HG03175 (cell line): ENCODE measurements at regions not wholly inside any gene's neighbourhood (a gene's known extent, or its start where the extent isn't known, plus 50 kb on each side); places are given as distances from the start of the nearest gene placed in this dataset.
"Not testable (repeated sequence)": the region's sequence is repeated elsewhere in the genome, so short reads cannot be mapped to it uniquely, and the experiment has no call there.

Experiments used
- ATAC-seq: cut with Tn5 transposase; IDR thresholded peaks from one replicate; pipeline ENCODE4 v1.9.1; 2021; ENCODE audit warnings: mild to moderate bottlenecking, moderate library complexity; ENCODE audit not compliant: unreplicated experiment

DNA sequence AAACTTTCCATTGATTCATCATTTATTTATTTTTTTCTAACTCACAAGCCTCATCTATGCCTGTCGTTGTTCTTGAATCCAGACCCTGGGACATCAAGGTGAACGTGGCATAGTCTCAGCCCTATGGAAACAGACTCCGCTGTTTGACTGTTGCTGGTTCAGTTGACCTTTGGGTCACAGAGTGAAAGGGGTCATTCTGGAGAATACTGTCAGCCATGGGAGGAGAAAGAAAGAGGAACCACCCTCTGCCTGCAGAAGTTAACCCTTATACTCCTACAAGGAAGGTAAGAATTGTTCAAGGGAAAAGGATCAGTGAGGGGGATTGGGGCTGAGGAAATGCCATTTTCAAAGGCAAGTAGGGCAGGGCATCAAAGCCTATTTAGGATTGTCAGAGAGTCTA lies 387.6 kb upstream of the MAF start:
- no peak for ATAC-seq

DNA sequence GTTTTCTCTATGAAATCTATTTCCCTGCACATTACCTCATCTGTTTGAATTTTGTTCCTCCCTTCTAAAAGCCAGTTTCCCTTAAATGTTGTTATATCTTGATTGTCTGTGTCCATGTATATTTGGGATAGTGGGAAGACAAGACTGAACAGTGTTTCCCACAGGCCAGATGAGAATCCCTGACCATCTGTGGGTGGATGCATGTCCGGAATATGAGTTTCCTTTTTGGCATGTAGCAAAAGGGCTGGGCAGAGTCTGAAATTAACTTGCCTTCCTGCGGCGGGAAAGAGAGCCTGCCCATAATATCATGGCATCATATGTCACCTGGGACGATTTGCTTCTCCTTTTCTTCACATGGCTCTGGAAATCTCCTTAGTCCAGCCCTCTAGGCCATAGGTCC lies 385.8 kb upstream of the MAF start:
- ATAC-seq, result no peak

DNA sequence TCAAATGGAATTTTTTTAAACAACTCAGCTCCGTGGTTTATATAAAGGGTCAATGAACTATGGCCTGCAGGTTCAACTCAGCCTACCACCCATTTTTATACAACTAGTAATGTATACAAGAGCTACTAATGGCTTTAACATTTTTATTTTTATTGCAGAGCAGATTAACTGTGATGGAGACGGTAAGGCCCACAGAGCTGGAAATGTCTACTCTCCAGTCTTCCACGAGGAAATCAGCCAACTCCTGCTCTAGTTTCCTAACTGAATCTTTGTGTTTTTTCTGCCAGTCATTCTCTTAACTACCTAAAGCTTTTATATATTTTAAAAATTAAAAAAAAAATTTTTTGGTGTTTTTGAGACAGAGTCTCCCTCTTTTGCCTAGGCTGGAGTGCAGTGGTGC lies 385.1 kb upstream of the MAF start:
- ATAC-seq, result no peak

DNA sequence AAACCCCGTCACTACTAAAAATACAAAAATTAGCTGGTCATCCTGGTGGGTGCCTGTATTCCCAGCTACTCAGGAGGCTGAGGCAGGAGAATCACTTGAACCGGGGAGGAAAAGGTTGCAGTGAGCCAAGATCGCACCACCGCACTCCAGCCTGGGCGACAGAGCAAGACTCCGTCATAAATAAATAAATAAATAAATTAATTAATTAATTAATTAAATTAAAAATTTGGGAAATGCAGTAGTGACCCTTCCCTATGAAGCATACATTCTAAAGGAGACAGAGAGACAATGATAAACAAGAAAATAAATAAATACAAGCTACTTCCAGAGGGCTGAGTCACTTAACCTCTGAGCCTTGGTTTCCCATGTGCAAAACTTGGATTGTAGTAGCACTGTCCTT lies 383.6 kb upstream of the MAF start:
- ATAC-seq, result not testable (repeated sequence)

DNA sequence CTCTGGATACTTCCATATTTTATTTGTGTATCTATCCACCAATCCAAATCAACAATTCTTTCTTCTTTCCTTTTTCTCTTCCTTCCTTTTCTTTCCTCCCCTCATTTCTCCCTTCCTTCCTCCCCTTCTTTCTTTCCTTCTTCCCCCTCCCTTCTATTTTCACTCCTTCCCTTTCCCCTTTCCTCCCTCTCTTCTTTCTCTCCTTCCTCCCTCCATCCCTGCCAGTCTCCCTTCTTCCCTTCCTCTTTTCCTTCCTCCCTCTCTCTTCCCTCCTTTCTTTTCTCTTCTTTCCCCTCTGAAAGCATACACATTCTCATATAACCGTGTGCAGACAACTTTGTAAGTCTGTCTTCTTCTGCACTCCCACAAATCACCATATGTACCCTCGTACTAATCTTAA lies 382.3 kb upstream of the MAF start:
- ATAC-seq, result no peak

DNA sequence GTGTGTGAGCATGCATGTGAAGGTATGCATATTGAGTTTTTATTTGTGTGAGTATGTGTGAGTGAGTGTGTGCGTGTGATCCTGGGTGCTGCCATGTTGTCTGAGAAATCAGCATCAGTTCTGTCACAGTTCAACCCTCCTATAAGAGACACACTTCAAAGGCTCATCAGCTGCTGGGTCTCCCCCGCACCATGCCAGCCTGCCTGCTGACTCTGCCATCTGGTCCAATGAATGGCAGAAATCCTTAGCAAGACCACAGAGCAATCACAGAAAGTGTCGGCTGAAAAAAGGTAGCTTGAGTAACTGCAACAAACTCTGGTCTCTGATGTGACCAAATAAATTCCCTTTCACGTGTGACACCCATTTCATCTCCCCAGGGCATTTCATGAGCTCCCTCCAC lies 381.8 kb upstream of the MAF start:
- ATAC-seq, result no peak

DNA sequence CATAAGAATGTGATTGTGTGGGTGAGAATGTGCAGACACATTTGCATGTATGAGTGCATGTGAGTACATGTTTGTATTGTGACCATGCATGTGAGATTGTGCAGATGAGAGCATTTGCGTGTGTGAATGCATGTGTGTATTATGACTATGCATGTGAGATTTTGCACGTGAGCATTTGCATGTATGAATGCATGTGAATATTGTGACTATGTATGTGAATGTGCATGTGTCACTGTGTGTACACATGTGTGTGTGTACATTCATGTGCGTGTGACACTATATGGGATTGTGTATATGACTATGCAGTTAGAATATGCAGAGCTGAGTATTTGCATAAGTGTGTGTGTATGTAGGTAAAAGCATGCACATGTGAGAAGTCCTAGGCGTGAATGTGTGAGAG lies 381.3 kb upstream of the MAF start:
- ATAC-seq, result no peak

DNA sequence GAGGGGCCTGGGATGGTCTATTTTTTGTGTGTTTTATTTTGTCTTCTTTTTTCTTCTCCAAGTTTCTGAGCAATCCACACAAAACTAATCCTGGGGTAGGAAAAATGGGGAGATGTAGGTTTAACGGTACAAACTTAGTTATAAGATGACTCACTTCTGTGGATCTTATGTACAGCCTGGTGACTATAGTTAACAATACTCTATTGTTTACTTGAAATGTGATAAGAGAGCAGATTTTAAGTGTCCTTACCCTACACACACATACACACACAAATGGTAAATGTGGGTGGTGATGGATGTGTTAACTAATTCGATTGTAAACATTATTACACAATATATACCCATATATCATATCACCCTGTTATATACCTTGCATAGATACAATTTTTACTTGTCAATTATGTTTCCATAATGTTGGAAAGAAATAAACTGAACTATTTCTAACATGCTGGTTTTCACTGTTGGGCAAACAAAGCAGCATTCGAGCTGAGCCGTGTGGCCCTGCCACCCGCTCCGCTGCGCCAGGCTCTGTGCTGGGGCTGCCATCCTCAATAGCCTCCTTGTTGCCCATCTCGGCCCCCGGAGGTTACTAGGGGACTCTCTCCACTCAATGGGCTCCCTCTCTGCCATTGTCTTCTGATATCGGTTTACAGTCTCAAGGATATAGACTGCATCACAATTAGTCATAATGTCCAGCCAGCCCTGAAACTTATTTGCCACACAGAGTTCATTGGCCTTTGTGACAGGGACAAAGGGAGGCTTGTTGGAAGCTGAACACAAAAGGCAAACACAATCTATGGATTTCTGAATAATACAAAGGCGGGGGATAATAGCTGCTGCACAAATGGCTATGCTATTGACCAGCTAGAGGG lies 380.3 kb upstream of the MAF start:
- no peak for ATAC-seq

DNA sequence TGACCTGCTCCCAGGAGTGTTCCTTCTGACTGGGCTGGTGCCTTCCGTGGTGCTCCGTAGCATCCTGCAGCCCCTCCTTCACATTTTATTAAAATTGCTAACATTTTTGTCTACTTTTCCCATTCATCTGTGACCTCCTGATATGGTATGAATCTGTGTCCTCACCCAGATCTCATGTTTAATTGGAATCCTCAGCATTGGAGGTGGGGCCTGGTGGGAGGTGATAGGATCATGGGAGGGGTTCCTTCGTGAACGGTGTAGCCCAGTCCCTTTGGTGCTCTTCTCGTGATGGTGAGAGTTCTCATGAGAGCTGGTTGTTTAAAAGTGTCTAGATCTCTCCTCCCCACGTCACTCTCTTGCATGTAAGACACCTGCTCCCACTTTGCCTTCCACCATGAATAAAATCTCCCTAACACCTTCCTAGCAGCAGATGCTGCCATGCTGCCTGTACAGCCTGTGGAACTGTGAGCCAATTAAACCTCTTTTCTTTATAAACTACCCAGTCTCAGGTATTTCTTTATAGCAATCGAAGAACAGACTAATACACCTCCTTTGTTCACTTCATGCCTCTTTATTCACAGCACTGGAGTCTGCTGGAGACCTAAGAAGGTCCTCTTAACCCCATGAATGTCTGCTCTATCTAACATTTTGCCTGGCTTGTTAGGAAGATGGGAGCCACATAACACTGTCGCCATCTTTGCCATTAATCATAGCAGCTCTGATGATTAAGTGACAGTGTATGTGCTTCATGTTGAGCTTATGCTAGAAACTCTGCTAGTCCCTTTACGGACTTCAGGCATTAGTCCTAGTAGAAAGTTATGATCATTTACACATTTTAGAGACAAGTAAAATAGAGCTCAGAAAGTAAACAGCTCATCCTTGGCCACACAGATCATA lies 377.7 kb upstream of the MAF start:
- ATAC-seq, result no peak

DNA sequence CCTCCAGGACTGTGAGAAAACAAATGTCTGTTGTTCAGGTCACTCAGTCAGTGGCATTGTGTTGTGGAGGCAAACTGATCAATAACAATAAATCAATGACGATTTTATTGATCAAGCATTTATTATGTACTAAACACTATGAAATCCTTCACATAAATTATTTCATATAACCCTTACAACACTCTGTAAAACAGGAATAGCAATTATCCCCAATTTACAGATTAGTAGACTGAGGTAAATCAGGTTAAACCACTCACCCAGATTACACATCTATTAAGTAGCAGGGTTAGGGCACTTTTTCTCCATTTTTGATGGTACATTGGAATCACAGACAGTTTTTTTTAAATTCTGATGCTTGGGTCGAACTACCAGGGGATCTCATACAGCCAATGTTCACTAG lies 372.8 kb upstream of the MAF start:
- ATAC-seq, result no peak

DNA sequence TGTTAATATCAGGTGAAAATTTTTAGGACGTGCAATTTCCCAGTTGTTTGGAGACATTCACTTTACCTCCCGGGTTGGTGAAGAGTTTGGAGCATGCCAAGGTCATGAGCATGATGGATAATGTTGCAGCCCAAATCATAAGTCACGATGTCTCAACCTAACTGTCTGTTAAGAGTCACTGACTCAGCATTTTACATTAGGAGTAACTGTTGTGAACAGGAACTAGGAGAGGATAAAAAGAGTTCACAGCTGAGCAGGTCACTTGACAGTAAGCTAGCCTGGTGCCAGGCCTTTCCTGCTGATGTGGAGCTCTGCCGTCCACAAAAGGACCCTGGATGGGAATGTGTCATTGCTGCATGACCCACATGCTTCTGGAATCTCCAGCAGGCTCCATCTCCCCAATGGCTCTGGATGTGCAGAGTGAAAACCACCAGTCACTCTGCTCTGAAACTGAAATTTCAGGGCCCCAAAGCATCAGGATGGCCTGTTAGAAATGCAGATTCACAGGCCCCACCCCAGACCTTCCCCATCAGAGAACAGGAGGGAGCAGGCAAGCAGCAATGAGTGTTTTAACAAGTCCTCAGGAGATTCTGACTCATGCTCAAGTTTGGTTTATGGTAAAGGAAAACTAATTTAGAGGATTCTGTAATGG lies 371.6 kb upstream of the MAF start:
- ATAC-seq, result no peak

DNA sequence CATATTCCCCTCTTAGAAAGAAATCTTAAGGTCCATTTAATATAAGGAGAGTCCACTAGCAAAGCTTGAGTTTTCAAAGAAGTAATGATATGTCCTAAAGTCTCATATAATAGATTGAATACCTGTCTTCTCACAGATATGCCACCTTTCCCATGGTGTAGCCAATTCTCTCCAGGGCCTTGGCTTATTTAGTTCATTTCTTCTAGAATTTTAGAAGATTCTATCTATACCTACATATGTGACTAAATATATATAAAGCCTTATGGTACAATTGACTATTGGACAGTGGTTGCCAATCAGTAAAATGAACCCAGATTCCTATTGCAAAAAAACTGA lies 370.7 kb upstream of the MAF start:
- no peak for ATAC-seq

DNA sequence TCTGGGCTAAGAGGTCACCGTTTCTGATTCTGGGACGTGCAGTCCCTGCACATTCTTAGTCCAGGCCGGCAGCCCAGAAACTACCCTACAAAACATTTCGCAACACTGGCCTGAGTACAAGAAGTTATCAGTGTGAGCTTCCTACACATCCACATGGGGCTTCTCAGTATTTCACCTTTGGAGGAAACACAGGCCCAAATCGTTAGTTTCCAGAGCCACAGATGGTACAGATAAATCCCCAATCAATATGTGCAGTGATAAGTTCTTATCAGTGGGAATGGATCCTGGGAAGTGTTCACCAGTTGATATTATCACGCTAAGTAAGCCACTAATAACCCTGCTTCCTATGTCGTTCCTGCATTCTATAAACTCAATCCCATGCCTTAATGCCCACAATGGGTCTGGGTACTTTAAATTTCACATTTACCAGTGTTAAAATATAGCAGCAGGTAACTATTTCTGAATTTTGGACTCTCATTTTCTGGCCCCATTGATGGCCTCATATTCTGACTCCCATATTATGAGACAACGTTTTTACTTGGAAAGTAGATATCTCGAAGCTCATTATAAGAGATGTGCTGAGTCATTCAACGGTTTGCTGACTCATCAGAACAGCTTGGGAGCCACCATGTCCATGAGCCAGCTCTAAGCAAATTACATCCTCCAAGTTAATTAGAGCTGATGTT lies 370.2 kb upstream of the MAF start:
- no peak for ATAC-seq

DNA sequence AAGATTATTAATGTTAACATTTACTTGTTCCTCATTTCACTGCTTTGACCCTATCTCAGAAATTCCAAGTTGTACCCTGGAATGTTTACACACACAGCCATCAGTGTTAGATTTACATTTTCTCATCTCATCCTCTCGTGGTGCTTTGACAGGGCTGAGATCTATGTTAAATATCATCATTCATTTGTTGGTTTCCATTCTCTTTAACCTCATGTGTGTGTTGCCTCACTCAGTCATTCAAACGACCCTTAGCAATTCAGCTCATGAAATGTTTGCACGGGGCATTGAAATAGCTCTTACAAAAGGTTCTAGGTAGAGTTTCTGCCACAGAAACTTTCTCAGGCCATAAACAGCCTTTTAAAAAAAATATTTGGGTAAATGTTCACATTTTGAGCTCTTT lies 369.6 kb upstream of the MAF start:
- ATAC-seq, result no peak

DNA sequence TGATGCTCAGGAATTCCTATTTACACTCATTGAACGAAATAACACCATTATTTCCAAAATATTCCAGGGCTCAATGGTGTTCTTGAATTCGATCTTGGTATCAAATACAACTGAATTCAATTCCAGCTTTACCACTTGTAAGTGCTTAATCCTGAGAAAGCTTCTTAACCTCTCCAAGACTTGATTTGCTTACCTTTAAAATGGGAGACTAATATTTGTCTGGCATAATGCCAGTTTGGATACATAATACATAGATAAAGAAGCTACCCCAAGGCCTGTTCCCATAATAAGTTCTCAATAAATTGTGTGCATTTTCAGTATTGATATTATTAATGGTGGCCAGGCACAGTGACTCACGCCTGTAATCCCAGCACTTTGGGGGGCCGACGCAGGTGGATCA lies 368.9 kb upstream of the MAF start:
- no peak for ATAC-seq

DNA sequence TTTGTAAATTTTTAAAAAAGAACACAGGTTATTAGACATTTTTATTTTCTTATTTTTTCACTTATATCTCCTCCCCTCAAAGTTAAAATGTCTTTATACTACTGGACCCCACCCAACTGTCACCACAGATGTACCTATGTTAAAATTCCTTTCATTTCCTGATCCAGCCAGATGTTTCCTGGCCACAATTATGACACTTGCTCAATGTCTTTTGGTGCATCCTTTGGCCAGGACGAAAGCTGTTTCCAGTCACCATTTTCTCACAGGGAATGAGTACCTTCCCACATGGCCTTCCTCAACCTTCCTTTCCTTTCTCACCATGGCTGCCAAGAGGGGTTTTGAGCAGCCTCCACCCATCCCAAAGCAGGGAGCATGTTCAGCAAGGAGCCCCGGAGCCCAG lies 365.7 kb upstream of the MAF start:
- no peak for ATAC-seq

DNA sequence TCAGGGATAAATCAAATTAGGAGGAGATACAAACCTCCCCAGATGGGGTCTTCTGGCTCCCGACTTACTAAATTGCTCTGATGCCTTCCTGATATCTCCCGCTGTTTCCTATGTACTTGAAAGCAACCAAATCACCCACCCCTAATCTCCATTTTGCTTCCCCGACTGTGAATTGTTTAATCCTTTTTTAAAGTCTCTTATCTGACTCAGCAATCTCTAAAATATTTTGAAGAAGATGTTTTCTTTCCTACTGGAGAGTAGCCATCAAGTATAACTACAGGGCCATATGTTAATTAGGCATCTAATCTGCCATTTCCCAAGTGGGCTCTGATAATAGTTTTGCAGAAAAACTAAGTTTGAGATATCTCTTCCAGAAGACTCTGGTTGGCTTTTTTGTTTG lies 365.2 kb upstream of the MAF start:
- ATAC-seq, result no peak

DNA sequence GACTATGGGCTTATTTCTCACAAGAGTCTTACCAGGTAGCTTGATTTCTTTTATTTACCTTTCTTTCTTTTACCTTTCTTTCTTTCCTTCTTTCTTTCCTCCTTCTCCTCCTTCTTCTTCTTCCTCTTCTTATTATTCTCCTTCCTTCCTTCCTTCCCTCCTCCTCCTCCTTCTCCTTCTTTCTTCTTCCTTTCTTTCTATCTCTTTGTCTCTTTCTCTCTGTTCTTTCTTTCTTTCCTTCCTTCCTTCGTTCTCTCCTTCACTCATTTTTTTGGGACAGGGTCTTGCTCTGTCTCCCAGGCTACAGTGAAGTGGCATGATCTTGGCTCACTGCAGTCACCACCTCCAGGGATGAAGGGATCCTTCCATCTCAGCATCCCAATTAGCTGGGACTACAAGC lies 363.6 kb upstream of the MAF start:
- ATAC-seq, result no peak

DNA sequence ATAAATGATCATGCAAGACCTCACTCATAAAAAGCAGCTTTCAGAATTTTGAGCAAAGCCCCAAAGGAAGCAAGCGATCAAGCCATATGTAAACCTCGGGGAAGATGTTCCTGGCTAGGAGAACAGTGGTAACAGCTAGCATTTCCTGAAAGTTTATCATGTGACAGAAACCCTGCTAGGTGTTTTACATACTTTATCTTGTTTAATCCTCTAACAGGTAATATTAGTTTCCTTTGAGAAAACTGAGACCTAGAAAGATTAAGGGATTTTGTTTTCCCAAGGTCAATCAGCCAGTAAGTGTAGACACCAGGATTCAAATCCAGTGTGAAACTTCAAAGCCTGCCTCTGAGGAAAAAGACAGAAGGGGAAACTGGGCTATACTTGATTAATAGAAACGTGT lies 362.4 kb upstream of the MAF start:
- no peak for ATAC-seq

DNA sequence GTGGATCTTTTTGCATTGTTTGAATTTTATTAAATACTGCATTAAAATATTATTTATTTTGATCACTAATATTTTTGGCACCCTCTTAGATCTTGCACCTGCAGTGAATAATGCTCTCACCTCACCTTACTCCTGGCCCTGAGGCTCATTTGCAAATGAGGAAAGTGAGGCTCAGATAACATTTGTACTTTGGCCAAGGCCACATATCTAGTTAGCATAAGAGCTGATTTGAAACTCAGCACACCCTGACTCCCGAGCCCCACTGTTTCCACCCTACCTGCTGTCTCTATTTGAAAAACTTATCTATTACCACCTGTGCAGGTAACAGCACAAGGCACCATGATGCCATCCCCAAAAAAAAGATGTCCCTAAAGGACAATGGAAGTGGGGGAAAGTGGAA lies 358.7 kb upstream of the MAF start:
- ATAC-seq, result no peak
